ENCODE measurements at regions not wholly inside any gene's neighbourhood (a gene's known extent, or its start where the extent isn't known, plus 50 kb on each side); places are given as distances from the start of the nearest gene placed in this dataset.

- Histone ChIP-seq H3K9ac (ENCODE audit: low read length) (no peak overlapping the region), H3K4me3 (ENCODE audit: insufficient read depth, low read length, poor library complexity, severe bottlenecking) (no peak overlapping the region), H4K20me1 (ENCODE audit: low read depth, low read length) (peaks cover 6% of the 10 kb centered on the region; the same call in 1 of the 2 replicates), H3K79me2 (ENCODE audit: insufficient read depth, low read length) (no peaks in the 10 kb centered on the region), H3K27ac (ENCODE audit: low read depth, low read length) (no peak overlapping the region), H3K36me3 (ENCODE audit: low read length) (no peaks in the 10 kb centered on the region), H3K4me2 (ENCODE audit: low read depth, low read length, poor library complexity, severe bottlenecking) (no peak overlapping the region), H3K9me2 (replicated peaks; ENCODE audit: insufficient read depth, low read length) (no peaks in the 10 kb centered on the region), H3F3A (ENCODE audit: insufficient read depth) (no peaks in the 10 kb centered on the region), H3K27me3 (ENCODE audit: low read length) (no peaks in the 10 kb centered on the region), H2AFZ (ENCODE audit: low read depth, low read length, severe bottlenecking) (no peak overlapping the region), H3K9me3 (ENCODE audit: insufficient read depth, low read length) (no peaks in the 10 kb centered on the region)
- TF ChIP-seq EZH2phosphoT487 (conservative IDR thresholded peaks at IDR 0.05; ENCODE audit: low read length): no peak
Observed at GRCh38 chr3:168968609-168969008, 694.9 kb downstream of the MECOM start.

- no peaks in the 10 kb centered on the region for H3K79me2 ChIP-seq (ENCODE audit: insufficient read depth, low read length)
- no peak overlapping the region for H3K4me2 ChIP-seq (ENCODE audit: low read depth, low read length, poor library complexity, severe bottlenecking)
- TF ChIP-seq CTCF (IDR thresholded peaks at IDR 0.05; ENCODE audit: insufficient read depth, low read length, poor library complexity, severe bottlenecking) (no peak), EZH2phosphoT487 (conservative IDR thresholded peaks at IDR 0.05; ENCODE audit: low read length) (no peak)
- H4K20me1 ChIP-seq (ENCODE audit: low read depth, low read length): peaks cover 6% of the 10 kb centered on the region; the same call in 1 of the 2 replicates
- no peaks in the 10 kb centered on the region for H3K27me3 ChIP-seq (ENCODE audit: low read length)
- H3K9ac ChIP-seq (ENCODE audit: low read length): no peak overlapping the region
- no peaks in the 10 kb centered on the region for H3F3A ChIP-seq (ENCODE audit: insufficient read depth)
- H3K27ac ChIP-seq (ENCODE audit: low read depth, low read length): no peak overlapping the region
- no peak overlapping the region for H2AFZ ChIP-seq (ENCODE audit: low read depth, low read length, severe bottlenecking)
- no peaks in the 10 kb centered on the region for H3K9me2 ChIP-seq (replicated peaks; ENCODE audit: insufficient read depth, low read length)
- H3K36me3 ChIP-seq (ENCODE audit: low read length): no peaks in the 10 kb centered on the region
- no peak overlapping the region for H3K4me3 ChIP-seq (ENCODE audit: insufficient read depth, low read length, poor library complexity, severe bottlenecking)
- H3K9me3 ChIP-seq (ENCODE audit: insufficient read depth, low read length): no peaks in the 10 kb centered on the region
Observed at GRCh38 chr3:168964736-168965135, 698.8 kb downstream of the MECOM start.

GRCh38 chr3:168961271-168961670 is 702.2 kb downstream of the MECOM start:
- no peak overlapping the region for H2AFZ ChIP-seq (ENCODE audit: low read depth, low read length, severe bottlenecking)
- TF ChIP-seq EZH2phosphoT487 (conservative IDR thresholded peaks at IDR 0.05; ENCODE audit: low read length) (no peak), CTCF (IDR thresholded peaks at IDR 0.05; ENCODE audit: insufficient read depth, low read length, poor library complexity, severe bottlenecking) (no peak)
- H3K4me2 ChIP-seq (ENCODE audit: low read depth, low read length, poor library complexity, severe bottlenecking): no peak overlapping the region

GRCh38 chr3:168959731-168960130 is 703.8 kb downstream of the MECOM start:
- no peak overlapping the region for H3K27ac ChIP-seq (ENCODE audit: low read depth, low read length)
- H3K27me3 ChIP-seq (ENCODE audit: low read length): no peaks in the 10 kb centered on the region
- H3K36me3 ChIP-seq (ENCODE audit: low read length): no peaks in the 10 kb centered on the region
- H3K9me3 ChIP-seq (ENCODE audit: insufficient read depth, low read length): no peaks in the 10 kb centered on the region
- H3K4me3 ChIP-seq (ENCODE audit: insufficient read depth, low read length, poor library complexity, severe bottlenecking): no peak overlapping the region
- H4K20me1 ChIP-seq (ENCODE audit: low read depth, low read length): no peaks in the 10 kb centered on the region
- TF ChIP-seq EZH2phosphoT487 (conservative IDR thresholded peaks at IDR 0.05; ENCODE audit: low read length) (no peak), CTCF (IDR thresholded peaks at IDR 0.05; ENCODE audit: insufficient read depth, low read length, poor library complexity, severe bottlenecking) (no peak)
- no peak overlapping the region for H2AFZ ChIP-seq (ENCODE audit: low read depth, low read length, severe bottlenecking)
- H3K9me2 ChIP-seq (replicated peaks; ENCODE audit: insufficient read depth, low read length): no peaks in the 10 kb centered on the region
- H3K9ac ChIP-seq (ENCODE audit: low read length): no peak overlapping the region
- no peaks in the 10 kb centered on the region for H3K79me2 ChIP-seq (ENCODE audit: insufficient read depth, low read length)
- no peaks in the 10 kb centered on the region for H3F3A ChIP-seq (ENCODE audit: insufficient read depth)
- H3K4me2 ChIP-seq (ENCODE audit: low read depth, low read length, poor library complexity, severe bottlenecking): no peak overlapping the region

More at GRCh38 chr3:168961271-168961670, 702.2 kb downstream of the MECOM start:
- H3K9me2 ChIP-seq (replicated peaks; ENCODE audit: insufficient read depth, low read length): no peaks in the 10 kb centered on the region
- H4K20me1 ChIP-seq (ENCODE audit: low read depth, low read length): peaks cover 6% of the 10 kb centered on the region; the same call in 1 of the 2 replicates
- H3K27me3 ChIP-seq (ENCODE audit: low read length): no peaks in the 10 kb centered on the region
- no peaks in the 10 kb centered on the region for H3K79me2 ChIP-seq (ENCODE audit: insufficient read depth, low read length)
- H3K36me3 ChIP-seq (ENCODE audit: low read length): no peaks in the 10 kb centered on the region
- H3K9me3 ChIP-seq (ENCODE audit: insufficient read depth, low read length): no peaks in the 10 kb centered on the region
- H3F3A ChIP-seq (ENCODE audit: insufficient read depth): no peaks in the 10 kb centered on the region
- H3K27ac ChIP-seq (ENCODE audit: low read depth, low read length): no peak overlapping the region
- no peak overlapping the region for H3K4me3 ChIP-seq (ENCODE audit: insufficient read depth, low read length, poor library complexity, severe bottlenecking)
- no peak overlapping the region for H3K9ac ChIP-seq (ENCODE audit: low read length)
